GM18508 (cell line): ENCODE measurements at regions not wholly inside any gene's neighbourhood (a gene's known extent, or its start where the extent isn't known, plus 50 kb on each side); places are given as distances from the start of the nearest gene placed in this dataset.

ENCODE experiments used
- ATAC-seq: cut with Tn5 transposase; IDR thresholded peaks from one replicate; pipeline ENCODE4 v1.9.1; 2021; ENCODE audit warnings: moderate number of reproducible peaks; ENCODE audit not compliant: insufficient read depth, unreplicated experiment

DNA sequence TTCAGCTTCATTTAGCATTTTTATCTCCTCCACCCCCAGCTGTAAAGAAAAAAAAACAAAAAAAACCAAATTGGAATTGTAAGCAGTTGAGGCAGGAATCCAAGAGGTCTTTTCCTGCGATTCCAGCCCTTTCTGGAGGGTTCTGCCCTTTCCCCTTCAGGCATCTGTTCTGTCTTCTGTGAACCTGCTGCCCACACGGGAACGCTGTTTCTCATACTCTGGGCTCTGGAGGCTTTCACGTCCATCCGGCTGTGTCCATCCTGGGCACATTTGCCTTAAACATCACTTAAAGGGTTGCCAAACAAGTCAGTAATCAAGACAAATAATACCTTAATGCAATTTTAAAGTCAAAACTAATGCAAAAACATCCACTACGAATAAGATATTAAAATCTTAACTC, 302.8 kb upstream of the PITRM1 start:
- no peak for ATAC-seq

DNA sequence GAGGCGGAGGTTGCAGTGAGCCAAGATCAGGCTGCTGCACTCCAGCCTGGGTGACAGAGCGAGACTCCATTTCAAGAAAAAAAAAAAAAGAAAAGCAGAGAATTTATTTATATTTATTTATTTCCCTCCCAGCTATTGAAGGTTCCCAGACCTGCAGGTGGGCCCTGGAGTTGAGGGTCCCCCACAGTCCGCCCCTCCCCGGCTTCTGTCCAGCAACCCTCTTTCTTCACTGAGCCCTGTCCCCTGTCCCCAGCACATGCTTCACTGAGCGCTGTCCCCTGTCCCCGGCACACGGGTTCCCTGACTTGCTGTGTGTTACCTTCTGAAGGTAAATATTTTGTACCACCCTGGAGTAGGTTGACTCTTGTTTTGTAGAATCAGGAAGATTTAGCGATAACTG, 301.7 kb upstream of the PITRM1 start:
- ATAC-seq, result no peak

GRCh38 chr10:3473271-3473670, 300.7 kb upstream of the PITRM1 start:
- no peak for ATAC-seq

GRCh38 chr10:3472287-3473051, 299.9 kb upstream of the PITRM1 start:
- ATAC-seq, result no peak

GRCh38 chr10:3471927-3472286, 299.3 kb upstream of the PITRM1 start:
- no peak for ATAC-seq

DNA sequence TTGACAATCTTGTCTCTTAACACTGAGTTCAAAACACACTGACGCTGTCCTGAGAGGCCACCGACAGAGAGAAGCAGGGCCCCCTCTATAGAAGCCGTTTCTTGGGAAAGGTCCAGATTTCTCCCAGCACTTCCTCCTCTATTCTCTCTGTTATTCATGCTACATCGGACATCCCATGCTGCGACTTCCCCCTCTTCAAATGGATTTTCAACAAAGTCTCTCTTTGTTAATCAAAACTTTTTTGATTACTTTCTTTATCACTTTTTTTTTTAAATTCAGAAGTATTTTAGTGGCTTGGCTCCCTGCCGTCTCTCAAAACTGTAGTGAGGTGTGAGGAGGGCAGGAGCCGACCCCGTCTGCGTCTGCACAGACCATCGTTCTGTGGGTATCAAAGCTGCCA, 298.9 kb upstream of the PITRM1 start:
- ATAC-seq, result no peak

DNA sequence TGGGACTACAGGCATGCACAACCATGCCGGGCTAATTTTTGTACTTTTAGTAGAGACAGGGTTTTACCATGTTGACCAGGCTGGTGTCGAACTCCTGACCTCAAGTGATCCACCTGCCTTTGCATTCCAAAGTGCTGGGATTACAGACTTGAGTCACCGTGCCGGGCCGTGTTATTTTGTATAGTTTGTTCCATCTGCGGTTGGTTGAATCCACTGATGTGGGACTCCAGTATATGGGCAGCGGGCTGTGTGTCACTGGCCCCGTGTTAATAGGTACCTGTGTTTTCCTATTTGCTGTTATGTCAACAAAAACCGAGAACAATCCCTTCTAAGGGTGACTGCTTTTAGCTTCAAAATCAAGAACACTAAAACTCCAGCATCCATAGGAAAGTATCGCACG, 297.6 kb upstream of the PITRM1 start:
- ATAC-seq, result no peak

DNA sequence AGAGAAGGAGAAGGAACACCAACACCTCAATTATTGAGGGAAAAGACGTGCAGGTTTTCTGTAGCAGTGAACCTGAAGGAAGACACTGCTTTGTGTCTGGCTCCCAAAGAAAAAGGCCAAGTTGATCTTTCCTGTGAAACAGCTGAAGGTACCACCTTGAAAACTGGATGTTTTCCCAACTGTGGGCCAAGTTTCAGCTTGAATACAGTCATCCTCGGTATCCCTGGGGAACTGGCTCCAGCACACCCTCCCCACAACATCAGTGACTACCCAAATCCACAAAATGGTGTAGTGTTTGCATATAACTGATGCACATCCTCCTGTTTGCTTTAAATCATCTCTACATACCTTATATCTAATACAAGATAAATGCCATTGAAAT, 297.0 kb upstream of the PITRM1 start:
- ATAC-seq, result no peak

DNA sequence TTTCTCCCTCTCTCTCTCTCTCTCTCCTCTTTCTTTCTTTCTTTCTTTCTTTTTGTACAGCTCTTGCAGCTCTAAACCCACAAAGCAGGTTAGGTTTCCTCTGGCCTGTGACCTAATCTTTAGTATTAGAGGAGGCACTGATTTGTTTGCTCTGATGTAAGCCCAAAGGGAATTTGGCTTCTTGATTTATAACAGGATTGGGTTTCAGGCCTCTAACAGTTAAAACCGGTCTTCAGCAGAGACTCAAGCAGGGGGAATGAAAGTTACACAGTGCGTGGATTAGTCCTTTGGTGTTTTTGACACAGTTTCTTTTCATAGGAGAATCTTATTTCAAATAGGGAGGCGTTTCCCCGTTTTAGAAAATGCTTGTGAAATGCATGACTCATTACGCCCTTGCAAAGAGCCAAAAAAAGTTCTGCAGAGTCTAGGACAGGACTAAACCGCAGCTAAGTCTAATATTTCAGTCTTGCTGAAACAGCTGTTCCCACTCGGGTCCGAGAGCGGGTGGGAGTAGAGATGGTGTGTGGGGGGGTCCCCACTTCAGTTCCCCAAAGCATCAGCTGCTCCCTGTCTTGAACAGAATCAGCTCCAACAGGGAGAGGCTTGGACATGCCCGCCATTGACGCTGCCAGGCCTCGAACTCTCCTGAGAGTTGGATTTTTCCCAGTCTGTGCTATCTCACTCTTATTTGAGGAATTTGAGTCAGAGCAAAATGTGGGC, 296.5 kb upstream of the PITRM1 start:
- no peak for ATAC-seq

DNA sequence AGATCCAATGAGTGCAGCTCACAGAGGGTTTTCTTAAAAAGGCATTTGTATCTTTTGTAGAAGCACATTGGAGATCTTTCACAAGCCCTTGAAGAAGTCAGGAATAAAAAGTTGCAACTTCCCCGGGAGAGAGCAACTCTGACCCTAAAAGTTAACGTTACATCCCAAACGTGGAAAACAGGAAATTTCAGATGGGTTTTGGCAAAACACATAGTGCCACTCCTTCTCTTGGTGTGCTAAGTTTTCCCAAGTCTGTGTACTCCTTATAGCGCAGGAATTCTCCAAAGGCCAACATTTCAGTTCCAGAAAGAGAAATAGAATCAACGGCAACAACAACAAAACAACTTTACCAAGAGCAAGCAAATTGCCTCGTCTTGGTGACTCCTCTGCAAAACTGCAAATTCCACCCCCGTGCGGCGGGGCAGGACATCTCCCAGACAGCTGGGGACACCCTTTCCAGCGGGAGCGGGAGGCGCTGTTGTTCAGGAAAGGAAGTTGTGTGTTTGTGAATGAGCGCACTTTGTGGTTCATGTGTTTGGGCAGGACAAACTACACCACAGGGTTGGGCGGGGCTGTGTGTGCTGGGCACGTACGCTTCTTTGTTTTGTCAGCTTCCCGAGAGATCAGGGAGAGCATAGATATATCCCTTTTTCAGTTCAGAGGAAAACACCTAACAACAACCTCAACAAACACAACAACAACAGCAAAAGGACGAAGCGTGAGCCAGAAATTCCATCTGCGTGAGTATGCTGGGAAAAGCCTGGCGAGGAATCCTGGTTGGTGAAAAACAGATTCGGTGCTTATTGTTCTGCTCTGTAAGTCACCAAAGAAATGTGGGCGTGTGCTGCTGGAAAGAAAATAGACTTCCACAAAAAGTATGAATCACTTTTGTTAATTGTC, 294.7 kb upstream of the PITRM1 start:
- ATAC-seq, result no peak

DNA sequence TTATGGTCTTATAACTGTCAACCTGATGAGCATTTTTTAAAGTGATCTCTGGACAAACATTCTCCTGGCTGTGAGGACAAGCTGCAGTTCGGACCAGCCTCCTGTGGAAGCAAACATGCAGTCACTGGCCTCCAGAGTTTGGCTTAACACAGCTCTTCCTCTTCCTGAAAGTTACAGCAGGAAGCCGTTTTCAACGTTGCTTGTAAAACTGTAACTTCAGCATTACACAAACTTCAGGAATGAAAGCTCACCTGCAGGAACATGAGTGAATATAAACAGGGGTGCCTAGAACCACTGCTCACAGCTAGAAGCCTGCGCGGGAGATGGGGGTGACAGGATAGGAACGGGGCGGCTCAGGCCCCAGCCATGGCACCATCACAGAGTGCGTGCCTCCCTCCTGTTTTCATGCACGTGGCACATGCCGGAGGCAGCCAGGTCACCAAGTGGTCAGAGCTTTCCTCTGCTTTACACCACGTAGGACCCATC, 292.9 kb upstream of the PITRM1 start:
- ATAC-seq, result no peak

DNA sequence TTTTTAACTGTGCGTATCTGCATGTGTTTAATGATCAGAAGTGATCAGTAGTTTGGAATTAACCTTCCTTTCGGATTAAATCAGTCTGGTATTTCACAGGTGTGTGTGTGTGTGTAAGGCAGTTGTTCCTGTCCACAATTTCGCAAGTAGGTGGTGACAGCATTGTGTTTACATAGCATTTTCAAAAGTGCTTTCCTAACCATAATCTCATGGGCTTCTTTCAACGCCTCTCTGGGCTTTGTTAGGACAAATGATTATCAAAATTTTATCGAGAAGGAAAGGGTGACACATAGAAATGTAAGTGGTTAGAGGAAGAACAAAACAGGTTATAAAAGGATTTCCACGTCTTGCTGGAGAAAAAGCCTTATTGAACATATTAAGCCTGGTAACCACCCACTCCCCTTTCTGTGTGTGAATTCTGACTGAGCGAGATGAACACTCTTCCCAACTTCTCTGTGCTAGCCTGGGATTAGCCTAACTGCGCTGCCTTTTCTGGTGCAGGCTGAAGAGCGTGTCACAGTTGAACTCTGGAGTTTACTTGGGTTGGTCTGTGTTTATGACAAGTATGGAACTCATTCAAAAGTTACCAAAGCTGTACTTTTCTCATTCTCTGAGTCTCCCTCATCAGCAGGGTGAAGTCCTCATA, 292.3 kb upstream of the PITRM1 start:
- no peak for ATAC-seq

- ATAC-seq, result no peak
Measured at GRCh38 chr10:3460420-3461128, 288.0 kb upstream of the PITRM1 start.

DNA sequence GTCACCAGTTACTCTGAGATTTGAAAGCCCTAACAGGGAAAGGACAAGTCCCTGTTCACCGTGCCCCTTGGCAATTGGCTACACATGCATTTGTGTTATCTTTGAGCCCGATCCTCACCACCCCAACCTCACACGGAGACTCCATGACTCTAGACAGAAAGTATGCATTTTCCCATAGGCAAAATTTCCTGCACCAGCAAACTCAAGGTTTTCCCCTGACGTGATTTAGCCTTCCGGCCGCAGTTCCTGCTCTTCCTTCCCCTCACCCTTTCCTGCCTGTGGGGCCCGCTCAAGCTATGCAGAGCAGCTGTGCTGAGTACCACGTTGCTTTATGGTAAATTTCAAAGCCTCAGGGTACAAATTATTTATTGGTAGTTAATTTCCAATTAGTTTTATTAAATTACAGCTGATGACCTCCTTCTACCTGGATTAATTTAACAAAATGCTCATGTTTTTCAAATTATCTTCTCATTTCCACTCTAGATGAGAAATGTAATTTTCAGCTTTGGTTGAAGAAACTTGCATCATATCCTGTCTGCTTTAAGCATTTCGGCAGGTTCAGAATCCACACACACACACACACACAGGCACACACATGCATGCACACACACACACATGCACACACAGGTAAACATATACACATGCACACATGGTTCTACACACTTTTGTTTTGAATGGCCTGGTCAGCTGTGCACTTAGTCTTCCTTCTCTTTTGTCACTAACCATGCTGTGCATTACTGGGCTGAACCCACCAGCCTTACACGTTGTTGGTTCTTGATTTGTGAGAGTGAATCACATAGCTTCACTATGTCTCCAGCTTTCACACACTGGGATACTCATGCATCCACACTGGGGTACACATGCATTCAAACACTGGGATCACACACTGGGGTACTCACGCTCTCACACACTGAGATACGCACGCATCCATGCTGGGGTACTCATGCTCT, 283.1 kb upstream of the PITRM1 start:
- ATAC-seq, result no peak

DNA sequence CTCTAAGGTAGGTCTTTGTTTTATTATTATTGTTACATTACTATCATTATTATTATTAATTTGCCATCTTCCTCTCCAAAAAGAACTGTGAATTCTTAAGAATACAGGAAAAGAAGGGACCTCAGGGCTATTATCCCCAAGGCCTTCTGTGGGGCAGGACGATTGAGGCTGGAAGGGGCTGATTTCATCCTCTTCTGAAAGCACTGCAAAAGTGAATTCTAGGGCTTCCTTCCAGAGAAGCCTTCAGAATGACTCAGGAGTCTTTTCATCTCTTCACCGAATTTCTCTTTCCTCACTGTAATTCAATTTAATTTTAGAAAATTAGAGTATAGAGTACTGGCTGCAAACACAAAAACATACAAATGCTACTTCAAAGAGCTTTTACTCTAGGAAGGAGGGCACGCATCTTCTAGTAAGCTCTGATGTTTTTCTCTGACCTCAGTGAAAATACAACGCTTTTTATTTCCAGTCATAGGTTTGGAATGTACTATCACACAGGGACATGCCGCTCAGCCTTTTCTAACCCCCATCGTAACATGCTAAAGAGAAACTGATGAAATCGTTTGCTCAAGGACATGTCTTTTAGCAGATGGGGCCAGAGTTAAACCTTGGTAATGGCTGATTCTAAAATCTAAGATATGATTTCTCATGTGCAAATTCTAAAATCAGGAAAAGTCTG, 280.2 kb upstream of the PITRM1 start:
- no peak for ATAC-seq

- no peak for ATAC-seq
Measured at GRCh38 chr10:3452173-3452626, 279.6 kb upstream of the PITRM1 start.

GRCh38 chr10:3451516-3452172, 279.1 kb upstream of the PITRM1 start:
- ATAC-seq, result no peak

GRCh38 chr10:3446221-3446620, 273.6 kb upstream of the PITRM1 start:
- no peak for ATAC-seq
